GM18517 (cell line): ENCODE measurements at regions not wholly inside any gene's neighbourhood (a gene's known extent, or its start where the extent isn't known, plus 50 kb on each side); places are given as distances from the start of the nearest gene placed in this dataset.
"Not testable (repeated sequence)": the region's sequence is repeated elsewhere in the genome, so short reads cannot be mapped to it uniquely, and the experiment has no call there.

Experiments used
- ATAC-seq: cut with Tn5 transposase; IDR thresholded peaks from one replicate; pipeline ENCODE4 v1.9.1; 2021; ENCODE audit warnings: mild to moderate bottlenecking, moderate library complexity; ENCODE audit not compliant: unreplicated experiment

DNA sequence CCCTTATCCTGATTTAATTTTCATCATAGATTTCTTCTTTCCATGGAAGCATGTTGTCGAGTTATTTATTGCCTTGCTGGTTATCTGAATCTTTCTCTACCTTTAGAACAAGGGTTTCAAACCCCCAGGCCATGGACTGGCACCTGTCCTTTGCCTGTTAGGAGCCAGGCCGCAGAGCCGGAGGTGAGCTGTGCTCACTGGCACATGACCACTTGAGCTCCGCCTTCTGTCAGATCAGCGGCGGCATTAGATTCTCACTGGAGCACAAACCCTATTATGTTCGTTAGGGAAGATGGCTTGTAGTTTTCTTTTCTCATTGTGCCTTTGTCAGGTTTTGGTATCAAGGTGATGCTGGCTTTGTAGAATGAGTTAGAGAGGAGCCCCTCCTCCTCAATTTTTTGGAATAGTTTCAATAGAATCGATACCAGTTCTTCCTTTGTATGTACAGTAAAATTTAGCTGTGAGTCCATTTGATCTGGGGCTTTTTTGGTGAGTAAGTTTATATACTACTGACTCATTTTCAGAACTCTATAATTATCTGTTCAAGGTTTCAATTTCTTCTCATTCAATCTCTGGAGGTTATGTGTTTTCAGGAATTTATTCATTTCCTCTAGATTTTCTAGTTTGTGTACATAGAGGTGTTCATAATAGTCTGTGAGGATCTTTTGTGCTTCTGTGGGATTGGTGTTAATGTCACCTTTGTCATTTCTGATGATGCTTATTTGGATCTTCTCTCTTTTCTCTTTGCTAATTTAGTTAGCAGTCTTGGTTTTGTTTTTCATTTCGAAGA is 668.0 kb upstream of the FAM98A start:
- ATAC-seq, result peak; percentile 76

DNA sequence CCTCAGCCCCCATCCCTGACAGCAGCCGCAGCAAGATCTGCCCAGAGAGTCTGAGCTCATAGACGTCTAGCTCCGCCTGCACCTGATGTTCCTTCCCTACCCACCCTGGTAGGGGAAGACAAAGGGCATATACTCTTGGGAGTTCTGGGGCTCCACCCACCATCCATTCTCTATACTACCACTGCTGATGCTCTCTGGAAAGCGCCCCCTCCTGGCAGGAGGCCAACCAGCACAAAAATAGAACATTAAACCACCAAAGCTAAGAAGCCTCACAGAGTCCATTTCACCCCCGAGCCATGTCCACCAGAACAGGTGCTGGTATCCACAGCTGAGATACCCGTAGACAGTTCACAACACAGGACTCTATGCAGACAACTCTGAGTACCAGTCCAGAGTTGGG is 662.6 kb upstream of the FAM98A start:
- ATAC-seq, result no peak

DNA sequence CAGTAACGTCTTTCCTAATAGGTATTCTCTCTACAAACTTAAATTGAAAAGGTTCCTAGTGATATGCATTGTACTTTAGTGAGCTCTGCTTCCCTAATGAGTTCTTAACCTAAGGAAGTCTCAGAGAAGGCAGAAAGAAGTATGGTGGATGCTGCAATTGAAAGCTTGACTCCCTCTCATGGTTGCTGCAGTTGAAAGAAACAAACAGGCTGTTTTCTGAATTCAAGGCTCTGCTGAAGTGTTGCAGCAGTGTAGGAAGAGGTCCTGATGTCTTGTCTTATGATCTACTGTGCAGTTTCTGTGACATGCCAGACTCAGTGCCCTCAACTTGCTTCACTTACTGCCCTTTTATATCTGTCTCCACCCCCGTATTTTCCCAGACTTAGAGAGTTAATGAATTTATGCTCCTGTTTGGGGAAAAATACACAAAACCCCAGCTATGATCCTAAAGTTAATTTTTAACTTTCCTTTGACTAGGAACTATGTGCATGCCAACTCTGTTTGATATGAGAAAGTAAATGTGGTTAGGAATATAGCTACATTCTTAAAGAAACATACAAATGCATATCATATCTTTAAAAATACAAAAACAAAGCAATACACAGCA is 655.3 kb upstream of the FAM98A start:
- no peak for ATAC-seq

DNA sequence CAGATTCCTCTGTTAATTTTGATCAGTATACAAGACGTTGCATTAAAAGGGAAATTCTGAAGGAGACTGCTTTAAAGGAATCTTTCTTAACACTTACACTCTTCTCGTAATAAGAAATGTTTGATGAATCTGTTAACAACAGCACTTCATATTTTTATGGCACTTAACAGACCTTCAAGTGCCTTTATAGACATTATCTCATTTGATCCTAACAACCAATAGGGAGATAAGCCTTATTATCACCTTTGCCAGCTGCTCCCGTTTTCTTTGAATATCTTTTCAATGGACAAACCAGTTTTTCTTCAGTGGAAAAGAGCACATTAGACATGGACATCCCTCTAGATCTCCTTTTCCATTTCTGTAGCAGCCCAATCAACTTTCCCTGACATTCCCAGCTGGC is 653.0 kb upstream of the FAM98A start:
- no peak for ATAC-seq

DNA sequence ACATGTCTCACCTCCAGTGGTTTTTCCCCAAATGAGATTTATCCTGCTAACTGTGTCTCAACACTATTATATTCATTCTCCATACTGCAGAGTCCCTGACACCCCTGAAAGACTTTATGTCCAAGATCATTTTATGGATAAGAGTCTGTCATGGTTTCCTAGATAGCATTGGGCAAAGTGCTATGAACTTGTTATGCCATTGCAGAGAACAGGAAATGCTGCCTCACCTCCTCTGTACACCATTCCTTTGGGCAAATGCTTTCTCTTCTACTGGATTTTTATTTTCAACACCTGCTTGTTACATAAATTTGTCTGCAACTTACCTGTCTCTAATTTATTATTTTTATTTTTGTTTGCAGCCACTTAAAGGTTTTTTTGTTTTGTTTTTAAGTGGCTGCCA is 652.5 kb upstream of the FAM98A start:
- ATAC-seq, result no peak

DNA sequence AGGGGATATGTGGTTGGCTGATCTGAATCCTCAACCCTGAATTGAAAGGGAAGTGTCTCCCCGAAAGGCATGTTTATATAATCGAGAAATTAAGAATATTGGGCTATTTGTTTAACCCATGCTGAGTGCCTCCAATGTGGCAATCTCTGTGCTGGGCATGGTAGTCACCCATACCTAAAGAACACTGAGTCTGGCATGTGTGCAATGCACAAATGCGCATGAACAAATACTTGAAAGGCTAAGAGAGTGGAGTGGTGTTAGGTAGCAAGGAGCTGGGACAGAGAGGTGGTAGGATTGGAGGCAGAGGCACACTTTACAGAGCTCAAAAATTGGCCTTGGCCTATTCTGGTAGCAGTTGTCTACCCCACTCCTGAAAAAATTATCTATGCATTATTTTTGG is 645.1 kb upstream of the FAM98A start:
- no peak for ATAC-seq

DNA sequence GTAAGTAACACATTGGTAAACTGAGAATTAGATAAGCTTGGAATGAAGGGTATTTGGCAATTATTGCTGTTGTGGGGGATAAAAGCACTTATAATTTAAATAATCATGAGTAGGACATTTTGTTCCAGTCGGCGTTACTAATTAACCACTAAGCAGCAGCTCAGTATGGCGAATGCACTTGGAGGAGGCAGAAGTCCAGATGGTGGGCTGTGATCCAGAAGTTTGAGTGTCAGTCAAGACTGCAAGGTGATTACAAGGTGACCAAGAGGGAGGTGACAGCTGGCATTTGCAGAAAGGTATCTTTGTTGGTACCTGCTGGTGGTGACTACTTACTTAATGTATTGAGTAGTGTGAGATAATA is 643.6 kb upstream of the FAM98A start:
- no peak for ATAC-seq

DNA sequence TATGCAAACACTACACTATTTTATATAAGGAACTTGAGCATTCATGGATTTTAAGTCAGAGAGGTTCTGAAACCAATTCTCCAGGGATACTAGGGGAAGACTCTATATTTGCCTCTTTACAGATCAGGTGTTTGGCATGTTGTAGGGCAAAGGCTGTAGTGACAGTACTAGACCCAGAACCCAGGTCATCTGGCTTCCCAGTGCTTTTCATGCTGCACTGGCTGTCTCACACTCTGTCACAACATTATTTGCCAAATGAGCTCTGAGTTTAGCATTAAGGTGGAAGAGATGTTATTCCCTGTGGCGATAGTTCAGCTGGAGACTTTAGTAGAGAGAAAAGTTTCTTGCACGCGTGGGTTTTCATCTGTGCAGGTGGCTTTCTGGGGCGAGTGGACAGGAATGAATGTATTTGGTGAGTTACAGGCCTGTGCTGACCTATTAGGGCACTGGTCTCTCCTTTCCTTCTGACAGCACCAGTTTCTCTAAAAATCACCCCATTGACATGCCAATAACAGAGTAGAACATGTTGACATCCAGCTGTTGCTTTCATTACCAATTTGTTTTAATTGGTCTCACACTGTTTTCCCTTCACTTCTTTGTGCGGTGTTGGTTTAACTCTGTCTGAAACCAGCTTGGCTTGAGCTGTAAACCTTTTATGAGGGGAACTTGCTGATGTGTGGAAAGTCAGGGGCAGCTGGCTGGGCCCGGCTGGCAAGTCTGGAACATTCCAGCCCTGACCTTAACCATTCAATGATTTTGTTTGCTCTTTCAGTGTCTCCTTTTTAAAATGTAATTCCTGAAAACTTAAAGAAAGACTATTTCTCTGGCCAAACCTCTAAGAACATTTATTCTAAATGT is 643.0 kb upstream of the FAM98A start:
- ATAC-seq, result no peak

DNA sequence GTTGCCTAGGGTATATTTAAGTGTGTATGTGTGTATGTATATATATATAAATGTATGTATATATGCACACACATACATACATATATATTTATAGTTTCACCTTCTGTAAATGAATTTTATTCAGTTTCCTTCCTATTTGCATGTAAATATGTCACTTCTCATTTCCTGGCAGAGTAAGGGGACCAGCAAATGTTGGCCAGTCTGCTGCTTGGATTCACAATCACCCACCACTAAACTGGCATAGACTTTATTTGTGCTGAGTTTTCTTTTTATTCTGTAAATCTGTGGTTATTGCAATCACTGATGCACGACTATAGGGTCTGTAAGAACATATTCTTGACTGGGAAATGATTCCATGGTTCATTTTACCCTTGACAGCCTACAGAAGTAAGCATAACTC is 640.4 kb upstream of the FAM98A start:
- ATAC-seq, result no peak

DNA sequence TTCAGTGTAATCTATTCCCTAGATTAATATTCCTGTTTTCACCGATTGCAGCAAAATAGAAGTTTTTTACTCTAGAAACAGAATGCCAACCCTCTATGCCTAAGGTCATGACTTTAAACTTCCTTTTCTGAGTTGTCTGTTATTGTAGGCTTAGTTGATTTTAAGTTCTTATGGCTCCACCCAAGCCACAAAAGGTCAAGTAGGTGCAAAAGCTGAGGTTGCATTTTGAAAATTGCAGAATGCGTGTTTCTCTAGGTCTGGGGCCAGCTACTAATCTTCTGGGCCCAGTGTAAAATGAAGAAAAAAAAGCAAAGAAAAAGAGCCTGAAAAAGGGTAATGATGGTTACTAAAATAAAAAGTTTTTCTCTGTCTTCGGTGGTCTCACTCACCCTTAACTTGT is 635.7 kb upstream of the FAM98A start:
- ATAC-seq, result no peak

DNA sequence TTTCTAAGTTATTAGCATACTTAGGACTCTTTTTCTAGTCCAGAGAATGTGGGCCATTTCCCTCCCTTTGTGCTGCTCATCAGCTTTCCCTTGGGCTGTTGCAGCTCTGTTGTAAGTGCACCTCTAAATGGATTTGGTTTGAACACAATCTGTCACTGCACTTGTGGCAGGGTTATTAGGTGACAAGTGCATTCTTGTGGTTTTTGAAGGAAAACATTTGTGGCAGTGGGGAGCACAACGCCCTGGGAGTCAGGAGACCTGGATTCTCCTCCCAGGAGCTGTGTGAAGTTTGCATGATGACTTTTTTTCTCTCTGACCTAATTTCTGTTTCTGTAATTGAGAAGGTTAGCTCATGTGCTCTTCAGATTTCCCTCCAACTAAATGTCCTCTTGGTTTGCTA is 630.9 kb upstream of the FAM98A start:
- no peak for ATAC-seq

DNA sequence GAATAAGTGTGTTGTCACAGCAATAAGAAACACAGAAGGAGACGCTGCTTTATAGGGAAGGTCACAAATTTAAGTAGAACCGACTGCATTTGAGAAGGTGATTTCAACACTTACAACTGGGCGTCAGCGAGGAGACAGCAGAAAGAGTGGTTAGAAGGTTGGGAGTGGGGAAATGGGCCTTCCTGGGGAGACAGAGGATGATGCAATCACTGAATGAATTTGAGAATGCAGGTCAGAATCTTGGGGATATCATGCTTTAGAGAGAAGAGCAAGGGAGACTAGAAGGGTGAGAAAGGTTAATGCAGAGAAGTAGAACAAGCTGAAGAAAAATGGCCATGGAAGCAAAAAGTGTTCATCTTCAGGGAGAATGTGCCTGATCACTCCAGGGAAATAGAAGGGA is 616.1 kb upstream of the FAM98A start:
- ATAC-seq, result no peak

DNA sequence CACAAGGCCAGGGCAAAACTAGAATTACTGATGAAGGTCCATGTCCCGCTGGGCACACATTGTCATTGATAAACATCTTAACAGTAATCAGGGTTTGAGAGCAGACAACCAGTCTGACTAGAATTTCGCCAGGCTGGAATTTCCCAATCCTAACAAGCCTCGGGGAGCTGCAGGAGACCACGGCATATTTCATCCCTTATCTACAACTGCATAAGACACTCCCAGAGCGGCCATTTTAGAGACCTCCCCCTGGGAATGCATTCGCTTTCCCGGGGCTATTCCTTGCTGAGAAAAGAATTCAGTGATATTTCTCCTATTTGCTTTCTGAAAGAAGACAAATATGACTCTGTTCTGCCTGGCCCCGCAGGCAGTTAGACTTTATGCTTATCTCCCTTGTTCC is 611.3 kb upstream of the FAM98A start:
- not testable (repeated sequence) for ATAC-seq

DNA sequence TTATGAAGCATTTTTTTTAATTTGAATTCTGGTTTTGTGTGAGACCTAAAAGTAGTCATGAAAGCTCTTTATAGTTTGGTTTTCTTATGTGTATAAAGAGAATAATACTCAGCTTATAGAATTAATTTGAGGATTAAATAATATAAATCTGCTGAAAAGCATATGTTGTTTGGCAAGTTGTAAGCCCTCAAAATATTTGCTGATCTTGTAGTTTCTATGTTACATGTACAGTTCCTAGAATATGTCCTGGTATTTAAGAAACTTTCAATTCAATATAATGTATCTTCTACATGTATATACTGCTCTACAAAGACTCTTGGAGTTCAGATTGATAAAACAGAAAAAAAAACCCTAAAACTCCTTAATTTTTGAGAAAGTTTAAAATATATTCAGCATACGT is 605.5 kb upstream of the FAM98A start:
- no peak for ATAC-seq

DNA sequence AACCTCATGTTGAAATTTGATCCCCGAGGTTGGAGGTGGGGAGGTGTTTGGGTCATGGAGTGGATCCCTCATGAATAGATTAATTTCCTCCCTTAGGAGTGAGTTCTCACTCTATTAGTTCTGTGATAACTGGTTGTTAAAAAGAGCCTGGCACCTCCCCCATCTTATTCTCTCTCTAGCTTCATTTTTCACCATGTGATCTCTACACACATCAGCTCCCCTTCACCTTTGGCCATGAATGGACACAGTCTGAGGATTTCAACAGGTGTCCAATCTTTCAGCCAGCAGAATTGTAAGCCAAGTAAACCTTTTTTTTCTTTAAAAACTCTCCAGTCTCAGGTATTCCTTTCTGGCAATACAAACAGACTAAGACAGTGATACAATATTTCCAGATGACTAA is 602.0 kb upstream of the FAM98A start:
- ATAC-seq, result no peak

DNA sequence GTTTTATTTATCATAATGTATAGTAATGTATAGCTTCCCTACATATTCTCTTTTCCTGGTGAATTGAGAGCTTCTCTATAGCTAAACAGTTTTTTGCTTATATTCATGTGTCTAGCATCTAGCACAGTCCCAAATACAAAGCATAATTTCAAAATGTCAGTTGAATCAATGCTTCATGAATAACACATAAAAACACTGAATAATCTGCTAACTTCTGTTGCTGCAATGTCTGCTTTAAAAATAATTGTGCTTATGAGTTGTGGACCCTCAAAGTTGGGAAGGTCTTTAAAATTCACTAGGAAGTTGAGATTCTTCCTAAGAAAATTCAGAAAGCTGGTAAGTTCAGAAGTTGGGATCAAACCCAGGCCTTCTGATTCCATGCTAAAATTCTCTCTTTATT is 600.9 kb upstream of the FAM98A start:
- no peak for ATAC-seq

DNA sequence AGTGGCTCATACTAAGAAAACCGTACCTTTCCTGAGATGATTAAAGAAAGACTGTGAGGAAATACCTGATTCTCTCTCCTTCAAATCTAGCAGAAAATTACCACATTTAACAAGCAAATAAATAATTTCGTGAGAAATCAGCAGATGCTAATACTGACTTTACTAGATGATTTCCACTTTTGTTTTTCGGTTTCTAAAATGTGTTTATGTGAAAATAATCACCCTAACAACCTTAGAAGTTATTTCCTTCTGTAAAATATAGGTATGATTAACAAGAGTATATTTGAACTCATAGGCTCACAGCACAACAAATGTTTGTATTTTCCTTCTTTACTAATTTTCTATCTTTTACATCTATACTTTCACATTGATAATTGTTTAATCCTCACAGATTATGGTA is 594.1 kb upstream of the FAM98A start:
- ATAC-seq, result no peak

DNA sequence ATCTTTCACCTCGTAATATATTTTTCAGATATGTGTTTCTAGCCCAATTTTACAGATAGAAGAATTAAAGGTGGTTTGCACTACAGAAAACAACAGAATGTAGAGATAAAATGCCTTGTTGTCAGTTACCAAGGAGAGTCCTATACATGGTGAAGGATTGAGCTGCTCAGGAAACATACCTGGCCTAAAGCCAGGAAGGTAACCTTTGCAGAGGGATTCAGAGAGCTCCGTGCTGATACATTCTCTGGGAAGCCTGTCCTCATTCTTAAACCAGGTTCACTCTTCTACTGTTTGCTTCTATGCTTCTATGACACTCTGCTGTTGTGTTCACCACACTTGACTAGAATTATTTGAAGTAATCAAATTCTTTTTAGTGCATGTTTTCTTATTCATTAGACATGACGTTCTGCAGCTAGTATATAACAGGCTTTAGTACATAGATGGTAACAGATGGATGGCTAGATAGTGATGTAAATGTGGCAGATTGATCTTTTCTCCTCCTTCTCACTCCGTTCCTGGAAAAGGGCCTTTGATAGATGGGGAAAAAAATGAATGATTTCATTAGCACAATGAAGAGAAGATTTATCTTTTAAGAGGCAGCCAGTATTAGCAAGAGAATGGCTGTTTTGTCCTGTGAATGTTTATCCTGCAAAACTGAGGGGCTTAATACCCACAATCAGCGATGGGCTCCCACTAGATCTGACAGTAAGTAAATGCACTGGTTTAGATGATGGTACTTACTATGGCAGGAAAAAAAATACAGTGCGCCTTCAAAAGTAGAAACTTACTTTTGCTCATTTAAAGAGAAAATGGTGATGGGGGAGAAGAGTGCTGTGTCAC is 589.6 kb upstream of the FAM98A start:
- ATAC-seq, result no peak

DNA sequence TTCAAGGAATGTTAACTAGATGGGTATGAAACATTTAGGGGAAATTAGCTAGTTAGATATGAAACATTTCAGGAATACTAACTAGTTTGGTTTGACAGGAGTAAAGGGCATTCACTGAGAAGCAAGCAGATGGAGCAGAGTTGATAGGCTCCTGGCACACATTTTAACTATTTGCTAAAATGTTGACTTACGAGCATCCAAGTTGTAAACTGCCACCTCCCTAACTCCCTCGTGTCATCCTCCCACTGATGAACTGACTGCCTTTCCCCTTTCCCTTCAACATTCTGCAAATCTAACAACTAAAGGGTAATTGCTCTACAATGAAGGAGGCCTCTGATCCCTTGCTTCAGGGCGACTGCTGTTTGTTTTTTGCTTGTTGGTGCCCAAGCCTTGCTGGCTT is 580.4 kb upstream of the FAM98A start:
- no peak for ATAC-seq

DNA sequence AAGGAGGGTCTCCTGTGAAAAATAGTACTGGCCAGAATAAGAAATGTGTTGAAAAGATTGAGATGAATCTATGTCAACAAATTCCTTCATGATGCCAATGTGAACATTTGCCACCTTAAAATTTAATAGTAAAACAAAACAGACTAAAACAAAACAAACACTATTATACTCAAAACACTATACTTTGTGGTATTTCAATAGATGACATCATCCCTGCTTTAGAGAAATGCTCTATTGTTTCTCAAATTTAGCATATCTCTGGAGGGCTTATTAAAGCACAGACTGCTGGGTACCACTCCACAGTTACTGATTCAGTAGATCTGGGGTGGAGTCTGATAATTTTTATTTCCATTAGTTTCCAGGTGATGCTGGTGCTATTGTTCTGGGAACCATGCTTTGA is 579.4 kb upstream of the FAM98A start:
- ATAC-seq, result no peak

DNA sequence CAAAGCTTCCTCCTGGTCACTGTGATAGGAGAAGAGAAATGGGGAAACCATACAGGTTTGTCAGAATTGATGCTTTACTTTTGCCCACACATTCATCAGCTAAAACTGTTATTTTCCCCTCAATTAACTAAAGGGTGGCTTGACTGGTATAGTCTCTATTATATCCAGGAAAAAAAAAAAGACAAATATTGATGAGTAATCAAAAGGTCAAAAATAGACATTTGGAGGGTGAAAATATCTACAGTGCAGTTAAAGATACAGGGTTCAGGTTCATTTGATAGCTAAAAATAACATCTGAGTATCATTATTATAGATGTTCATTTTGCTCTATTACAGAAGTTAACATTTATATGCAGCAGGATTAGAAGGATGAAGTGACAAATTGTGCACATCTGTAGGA is 577.6 kb upstream of the FAM98A start:
- no peak for ATAC-seq
